BJ (cell line): ENCODE measurements at regions not wholly inside any gene's neighbourhood (a gene's known extent, or its start where the extent isn't known, plus 50 kb on each side); places are given as distances from the start of the nearest gene placed in this dataset.

Experiments
- CTCF ChIA-PET: fragments of 350-600 bp; formaldehyde crosslinking; extraction: SDS; loops from one replicate; lab custom pipeline; 2021; ENCODE audit warnings: antibody characterized with exemption, inconsistent platforms; lab: Yijun Ruan, JAX
- POLR2A ChIA-PET: fragments of 300-600 bp; sonication (Branson Sonifier 250); formaldehyde crosslinking; extraction: SDS; loops from one replicate; lab custom pipeline; 2021; ENCODE audit warnings: antibody characterized with exemption; lab: Charles Lee
- DNase-seq: peaks from one replicate; pipeline ENCODE4 v3.0.0-alpha.2; 2011; ENCODE audit warnings: low read depth
- H3K27me3 ChIP-seq: 2 replicates; pipeline ENCODE4 v1.6.0; 2011; ENCODE audit warnings: low read length; ENCODE audit not compliant: control insufficient read depth, insufficient read depth
- H3K36me3 ChIP-seq: 2 replicates; pipeline ENCODE4 v1.5.1; 2011; ENCODE audit warnings: low read length; ENCODE audit not compliant: control insufficient read depth, insufficient read depth
- H3K4me3 ChIP-seq: 2 replicates; pipeline ENCODE4 v1.5.1; 2011; ENCODE audit warnings: low read depth, mild to moderate bottlenecking, control low read depth, low read length
- CTCF ChIP-seq: IDR thresholded peaks from 2 replicates; pipeline ENCODE4 v1.5.1; 2011; ENCODE audit warnings: low read depth, mild to moderate bottlenecking, control low read depth, inconsistent platforms, low read length, moderate library complexity; ENCODE audit not compliant: insufficient read depth

DNA sequence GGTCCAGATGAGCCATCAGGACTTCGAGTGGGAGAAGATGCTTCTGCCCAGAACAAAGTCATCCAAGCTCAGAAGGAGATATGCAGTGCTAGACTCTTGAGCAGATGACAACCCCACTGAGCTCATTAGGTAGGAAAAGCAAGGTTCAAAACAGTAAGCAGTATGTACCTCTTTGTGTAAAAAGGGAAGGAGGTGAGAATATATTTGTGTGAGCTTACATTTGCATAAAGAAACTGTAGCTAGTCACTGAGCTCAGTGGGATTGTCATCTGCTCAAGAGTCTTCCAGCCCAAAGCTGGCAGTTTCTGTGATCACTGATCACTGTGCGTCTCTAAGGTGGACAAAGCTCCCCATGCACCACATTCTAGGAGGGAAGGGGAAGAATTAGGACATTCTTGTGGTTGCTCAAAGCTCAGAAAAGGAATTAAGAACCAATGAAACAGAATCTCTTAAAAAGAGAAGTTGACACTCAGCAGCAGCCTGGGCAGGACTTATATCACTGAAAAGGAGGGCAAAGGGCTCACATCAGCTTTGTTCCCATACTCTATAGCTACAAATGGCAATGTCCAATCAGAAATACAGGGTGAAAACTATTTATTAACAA is 90.0 kb upstream of the MAFB start:
- no peaks in the 10 kb centered on the region for H3K36me3 ChIP-seq
- no peaks in the 10 kb centered on the region for H3K27me3 ChIP-seq
- CTCF ChIA-PET = interaction anchor here (1.3 kb wide), 1 partner anchor 18 kb away, joined by 5 read pairs; no protein-coding TSS in a partner anchor
- H3K4me3 ChIP-seq = no peak overlapping the region
- POLR2A ChIA-PET = no interaction called here
- DNase-seq = no peak
- no peak for TF ChIP-seq CTCF

DNA sequence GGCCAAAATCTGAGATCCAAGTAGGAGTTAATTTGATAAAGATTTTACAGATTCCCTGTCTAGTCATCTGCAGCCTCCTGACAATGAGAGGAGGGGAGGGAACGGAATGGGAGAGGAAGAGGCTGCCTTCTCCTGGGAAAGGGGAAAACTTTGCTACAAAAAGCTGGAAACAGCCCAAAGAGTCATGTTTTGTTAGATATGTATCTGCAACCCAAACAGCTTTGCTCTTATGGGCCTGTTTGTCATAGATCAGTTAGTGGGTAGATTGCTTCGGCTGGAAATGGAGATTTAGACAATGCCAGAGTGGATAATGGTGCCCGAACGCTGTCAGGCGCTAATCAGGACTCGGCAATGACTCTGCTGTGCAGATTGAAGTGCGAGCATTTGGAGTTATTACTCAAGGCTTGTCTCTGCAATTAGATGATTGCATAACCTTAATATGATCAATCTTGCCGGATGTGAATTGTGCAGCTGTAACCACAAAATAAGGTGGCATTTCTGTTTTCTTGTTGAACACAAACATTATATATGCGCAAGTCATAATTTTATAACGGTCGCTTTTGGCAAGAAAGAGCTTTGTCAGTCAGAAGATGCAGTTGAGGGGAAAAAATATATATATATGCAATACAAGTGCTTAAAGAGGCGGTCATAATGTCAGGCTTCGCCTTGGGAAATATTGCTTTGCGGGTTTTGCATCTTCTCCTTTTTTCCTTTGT is 92.4 kb upstream of the MAFB start:
- no peak for TF ChIP-seq CTCF
- Histone ChIP-seq H3K36me3 (no peaks in the 10 kb centered on the region), H3K27me3 (no peaks in the 10 kb centered on the region), H3K4me3 (no peak overlapping the region)
- ChIA-PET CTCF (interaction anchor here (1.3 kb wide), 1 partner anchor 41 kb away, joined by 3 read pairs; no protein-coding TSS in a partner anchor), POLR2A (no interaction called here)
- no peak for DNase-seq

- no peak for DNase-seq
- no peaks in the 10 kb centered on the region for H3K36me3 ChIP-seq
- ChIA-PET POLR2A (no interaction called here), CTCF (interaction anchor here (1.3 kb wide), 1 partner anchor 42 kb away, joined by 3 read pairs; no protein-coding TSS in a partner anchor)
- no peak overlapping the region for H3K4me3 ChIP-seq
- no peaks in the 10 kb centered on the region for H3K27me3 ChIP-seq
- no peak for TF ChIP-seq CTCF
Observed at GRCh38 chr20:40782043-40782368, 93.0 kb upstream of the MAFB start.

DNA sequence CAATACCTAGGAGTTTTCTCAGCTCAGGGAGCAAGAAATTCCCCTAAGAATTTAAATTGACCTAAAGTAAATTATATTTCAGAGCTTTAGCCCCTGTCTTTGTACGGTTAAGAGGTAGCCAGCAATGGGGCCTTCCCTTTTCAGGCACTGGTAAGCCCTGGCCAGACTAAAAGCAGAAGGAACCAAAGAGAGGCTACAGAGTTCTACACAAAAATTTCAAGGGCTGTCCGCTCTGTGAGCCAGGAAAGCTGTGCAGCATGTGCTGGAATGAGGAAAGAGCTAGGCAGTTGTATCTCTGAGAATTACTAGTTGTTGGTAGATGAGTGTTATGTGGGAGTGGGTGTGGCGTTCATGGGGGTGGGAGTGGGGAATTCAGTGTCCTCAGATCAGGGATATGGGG is 96.3 kb upstream of the MAFB start:
- H3K27me3 ChIP-seq = no peaks in the 10 kb centered on the region
- ChIA-PET CTCF (no interaction called here), POLR2A (no interaction called here)
- H3K4me3 ChIP-seq = no peak overlapping the region
- no peak for TF ChIP-seq CTCF
- no peaks in the 10 kb centered on the region for H3K36me3 ChIP-seq
- no peak for DNase-seq

DNA sequence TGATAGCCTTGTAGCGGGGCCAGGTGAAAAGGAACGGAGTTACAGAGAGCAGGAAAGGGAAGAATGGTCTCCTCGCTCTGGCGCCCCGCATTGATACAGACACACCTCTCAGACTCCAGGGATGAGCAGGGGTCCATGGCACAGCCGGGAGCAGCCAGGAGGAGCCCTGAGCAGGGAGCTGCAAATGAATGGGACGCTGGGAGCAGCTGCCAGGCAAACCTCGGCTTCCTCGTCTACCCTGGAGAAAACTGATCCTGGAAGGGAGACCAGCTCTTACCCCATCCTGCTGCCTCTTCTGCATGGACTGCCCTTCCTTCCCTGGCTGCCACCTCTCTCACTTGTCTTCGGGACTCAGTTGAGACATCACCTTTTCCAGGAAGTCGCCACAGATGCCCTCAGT is 97.3 kb upstream of the MAFB start:
- no peak overlapping the region for H3K4me3 ChIP-seq
- no peak for DNase-seq
- no peaks in the 10 kb centered on the region for H3K36me3 ChIP-seq
- ChIA-PET CTCF (interaction anchor here (0.7 kb wide), 1 partner anchor 176 kb away, joined by 3 read pairs; no protein-coding TSS in a partner anchor), POLR2A (no interaction called here)
- no peak for TF ChIP-seq CTCF
- no peaks in the 10 kb centered on the region for H3K27me3 ChIP-seq
